SK-N-SH treated with all-trans-retinoic acid at 6 μM for 48 hours (cell line): ENCODE measurements at regions not wholly inside any gene's neighbourhood (a gene's known extent, or its start where the extent isn't known, plus 50 kb on each side); places are given as distances from the start of the nearest gene placed in this dataset.

Experiments used
- ATAC-seq: fragments of 200-7000 bp; cut with Tn5 transposase; 3 replicates; pipeline ENCODE4 v1.9.1; 2020; ENCODE audit warnings: mild to moderate bottlenecking, moderate library complexity
- BACH2 ChIP-seq: fragments of 250-450 bp; sonication (Bioruptor Pico); IDR thresholded peaks from 2 replicates; pipeline ENCODE4 v1.9.0; 2021; ENCODE audit warnings: mild to moderate bottlenecking, borderline replicate concordance
- CSDC2 ChIP-seq: fragments of 250-450 bp; sonication (Bioruptor Pico); IDR thresholded peaks from 2 replicates; pipeline ENCODE4 v1.5.0; 2020; ENCODE audit warnings: mild to moderate bottlenecking, moderate library complexity
- ESRRG ChIP-seq: fragments of 250-450 bp; sonication (Bioruptor Pico); IDR thresholded peaks from 2 replicates; pipeline ENCODE4 v1.6.1; 2021; ENCODE audit warnings: mild to moderate bottlenecking
- ISL1 ChIP-seq: fragments of 250-450 bp; sonication (Bioruptor Pico); IDR thresholded peaks from 2 replicates; pipeline ENCODE4 v2.1.2; 2022; ENCODE audit warnings: mild to moderate bottlenecking, moderate library complexity
- OSR1 ChIP-seq: fragments of 250-450 bp; sonication (Bioruptor Pico); IDR thresholded peaks from 2 replicates; pipeline ENCODE4 v1.8.0; 2022; ENCODE audit warnings: moderate library complexity, mild to moderate bottlenecking, inconsistent platforms
- PPARA ChIP-seq: fragments of 250-450 bp; sonication (Bioruptor Pico); IDR thresholded peaks from 2 replicates; pipeline ENCODE4 v1.5.0; 2020; ENCODE audit warnings: mild to moderate bottlenecking, borderline replicate concordance
- TCF4 ChIP-seq: fragments of 250-450 bp; sonication (Bioruptor Pico); IDR thresholded peaks from 2 replicates; pipeline ENCODE4 v1.8.0; 2021; ENCODE audit warnings: mild to moderate bottlenecking, moderate library complexity, borderline replicate concordance
- TOX ChIP-seq: fragments of 250-450 bp; sonication (Bioruptor Pico); IDR thresholded peaks from 2 replicates; pipeline ENCODE4 v1.8.0; 2021; ENCODE audit warnings: mild to moderate bottlenecking, moderate library complexity, borderline replicate concordance
- ZC3H10 ChIP-seq: fragments of 250-450 bp; sonication (Bioruptor Pico); IDR thresholded peaks from 2 replicates; pipeline ENCODE4 v1.5.1; 2021; ENCODE audit warnings: mild to moderate bottlenecking, moderate library complexity
- ZNF8 ChIP-seq: fragments of 450-650 bp; formaldehyde crosslinking; IDR thresholded peaks from 2 replicates; pipeline ENCODE4 v1.5.0; 2020; ENCODE audit warnings: mild to moderate bottlenecking, moderate library complexity
- TF ChIP-seq, protein P1 (sequence below): fragments of 250-450 bp; sonication (Bioruptor Pico); IDR thresholded peaks from 2 replicates; pipeline ENCODE4 v1.5.1; 2021; ENCODE audit warnings: mild to moderate bottlenecking, moderate library complexity
- TF ChIP-seq, protein P2 (sequence below): fragments of 250-450 bp; sonication (Bioruptor Pico); IDR thresholded peaks from 2 replicates; pipeline ENCODE4 v1.8.0; 2020; ENCODE audit warnings: mild to moderate bottlenecking, moderate library complexity, borderline replicate concordance
- TF ChIP-seq, protein P3 (sequence below): fragments of 250-450 bp; sonication (Bioruptor Pico); IDR thresholded peaks from 2 replicates; pipeline ENCODE4 v1.5.0; 2020; ENCODE audit warnings: mild to moderate bottlenecking, moderate library complexity
- TF ChIP-seq, protein P4 (sequence below): fragments of 250-450 bp; sonication (Bioruptor Pico); IDR thresholded peaks from 2 replicates; pipeline ENCODE4 v1.5.1; 2020; ENCODE audit warnings: low read depth, mild to moderate bottlenecking, moderate library complexity
- TF ChIP-seq, protein P5 (sequence below): fragments of 250-450 bp; sonication (Bioruptor Pico); IDR thresholded peaks from 2 replicates; pipeline ENCODE4 v1.8.0; 2021; ENCODE audit warnings: low read depth, mild to moderate bottlenecking, moderate library complexity, borderline replicate concordance

DNA sequence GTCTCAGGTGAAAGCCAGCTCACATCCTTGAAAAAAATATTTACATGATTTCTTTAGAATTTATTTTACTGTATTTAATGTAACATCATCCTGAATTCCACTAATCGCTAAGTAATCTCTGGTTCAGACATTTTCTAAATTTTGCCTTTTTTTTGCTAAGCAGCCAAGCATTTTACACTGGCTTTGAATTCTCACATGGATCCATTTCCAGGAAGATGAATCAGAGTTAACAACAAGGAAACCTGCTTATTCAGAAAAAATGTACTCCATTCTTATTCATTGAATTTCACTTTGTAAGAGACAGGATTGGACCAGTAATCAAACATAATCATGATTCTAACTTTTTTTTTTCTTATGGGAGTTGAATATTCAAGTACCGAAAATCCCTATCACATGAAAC is 1785.1 kb upstream of the FLRT2 start (continued):
- TF ChIP-seq, protein P1, sequence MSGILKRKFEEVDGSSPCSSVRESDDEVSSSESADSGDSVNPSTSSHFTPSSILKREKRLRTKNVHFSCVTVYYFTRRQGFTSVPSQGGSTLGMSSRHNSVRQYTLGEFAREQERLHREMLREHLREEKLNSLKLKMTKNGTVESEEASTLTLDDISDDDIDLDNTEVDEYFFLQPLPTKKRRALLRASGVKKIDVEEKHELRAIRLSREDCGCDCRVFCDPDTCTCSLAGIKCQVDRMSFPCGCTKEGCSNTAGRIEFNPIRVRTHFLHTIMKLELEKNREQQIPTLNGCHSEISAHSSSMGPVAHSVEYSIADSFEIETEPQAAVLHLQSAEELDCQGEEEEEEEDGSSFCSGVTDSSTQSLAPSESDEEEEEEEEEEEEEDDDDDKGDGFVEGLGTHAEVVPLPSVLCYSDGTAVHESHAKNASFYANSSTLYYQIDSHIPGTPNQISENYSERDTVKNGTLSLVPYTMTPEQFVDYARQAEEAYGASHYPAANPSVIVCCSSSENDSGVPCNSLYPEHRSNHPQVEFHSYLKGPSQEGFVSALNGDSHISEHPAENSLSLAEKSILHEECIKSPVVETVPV (CRISPR knock-in tag), result no peak

DNA sequence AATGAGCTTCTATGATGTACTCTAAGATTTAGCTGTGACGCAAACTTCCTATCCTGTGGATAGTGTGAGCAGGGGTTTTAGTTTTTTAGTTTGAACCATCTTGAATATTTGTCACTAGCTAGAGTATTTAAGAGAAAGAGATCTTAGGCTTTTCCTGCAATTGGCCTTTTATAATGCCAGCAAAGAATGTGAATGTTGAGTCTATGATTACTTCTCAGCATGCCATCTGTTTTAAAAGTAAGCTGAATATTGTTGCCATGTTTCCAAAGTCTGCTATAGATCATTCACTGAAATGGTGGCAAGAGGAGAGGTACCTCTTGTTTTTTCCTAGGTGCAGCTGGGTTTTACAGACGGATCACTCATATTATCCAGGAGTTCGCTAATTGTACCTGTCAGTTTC is 1783.6 kb upstream of the FLRT2 start:
- no peak for ATAC-seq
- TF ChIP-seq, protein P2, sequence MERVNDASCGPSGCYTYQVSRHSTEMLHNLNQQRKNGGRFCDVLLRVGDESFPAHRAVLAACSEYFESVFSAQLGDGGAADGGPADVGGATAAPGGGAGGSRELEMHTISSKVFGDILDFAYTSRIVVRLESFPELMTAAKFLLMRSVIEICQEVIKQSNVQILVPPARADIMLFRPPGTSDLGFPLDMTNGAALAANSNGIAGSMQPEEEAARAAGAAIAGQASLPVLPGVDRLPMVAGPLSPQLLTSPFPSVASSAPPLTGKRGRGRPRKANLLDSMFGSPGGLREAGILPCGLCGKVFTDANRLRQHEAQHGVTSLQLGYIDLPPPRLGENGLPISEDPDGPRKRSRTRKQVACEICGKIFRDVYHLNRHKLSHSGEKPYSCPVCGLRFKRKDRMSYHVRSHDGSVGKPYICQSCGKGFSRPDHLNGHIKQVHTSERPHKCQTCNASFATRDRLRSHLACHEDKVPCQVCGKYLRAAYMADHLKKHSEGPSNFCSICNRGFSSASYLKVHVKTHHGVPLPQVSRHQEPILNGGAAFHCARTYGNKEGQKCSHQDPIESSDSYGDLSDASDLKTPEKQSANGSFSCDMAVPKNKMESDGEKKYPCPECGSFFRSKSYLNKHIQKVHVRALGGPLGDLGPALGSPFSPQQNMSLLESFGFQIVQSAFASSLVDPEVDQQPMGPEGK (CRISPR knock-in tag), result no peak
- TF ChIP-seq, protein P3, sequence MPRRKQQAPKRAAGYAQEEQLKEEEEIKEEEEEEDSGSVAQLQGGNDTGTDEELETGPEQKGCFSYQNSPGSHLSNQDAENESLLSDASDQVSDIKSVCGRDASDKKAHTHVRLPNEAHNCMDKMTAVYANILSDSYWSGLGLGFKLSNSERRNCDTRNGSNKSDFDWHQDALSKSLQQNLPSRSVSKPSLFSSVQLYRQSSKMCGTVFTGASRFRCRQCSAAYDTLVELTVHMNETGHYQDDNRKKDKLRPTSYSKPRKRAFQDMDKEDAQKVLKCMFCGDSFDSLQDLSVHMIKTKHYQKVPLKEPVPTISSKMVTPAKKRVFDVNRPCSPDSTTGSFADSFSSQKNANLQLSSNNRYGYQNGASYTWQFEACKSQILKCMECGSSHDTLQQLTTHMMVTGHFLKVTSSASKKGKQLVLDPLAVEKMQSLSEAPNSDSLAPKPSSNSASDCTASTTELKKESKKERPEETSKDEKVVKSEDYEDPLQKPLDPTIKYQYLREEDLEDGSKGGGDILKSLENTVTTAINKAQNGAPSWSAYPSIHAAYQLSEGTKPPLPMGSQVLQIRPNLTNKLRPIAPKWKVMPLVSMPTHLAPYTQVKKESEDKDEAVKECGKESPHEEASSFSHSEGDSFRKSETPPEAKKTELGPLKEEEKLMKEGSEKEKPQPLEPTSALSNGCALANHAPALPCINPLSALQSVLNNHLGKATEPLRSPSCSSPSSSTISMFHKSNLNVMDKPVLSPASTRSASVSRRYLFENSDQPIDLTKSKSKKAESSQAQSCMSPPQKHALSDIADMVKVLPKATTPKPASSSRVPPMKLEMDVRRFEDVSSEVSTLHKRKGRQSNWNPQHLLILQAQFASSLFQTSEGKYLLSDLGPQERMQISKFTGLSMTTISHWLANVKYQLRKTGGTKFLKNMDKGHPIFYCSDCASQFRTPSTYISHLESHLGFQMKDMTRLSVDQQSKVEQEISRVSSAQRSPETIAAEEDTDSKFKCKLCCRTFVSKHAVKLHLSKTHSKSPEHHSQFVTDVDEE, result no peak
- TF ChIP-seq, protein P4, sequence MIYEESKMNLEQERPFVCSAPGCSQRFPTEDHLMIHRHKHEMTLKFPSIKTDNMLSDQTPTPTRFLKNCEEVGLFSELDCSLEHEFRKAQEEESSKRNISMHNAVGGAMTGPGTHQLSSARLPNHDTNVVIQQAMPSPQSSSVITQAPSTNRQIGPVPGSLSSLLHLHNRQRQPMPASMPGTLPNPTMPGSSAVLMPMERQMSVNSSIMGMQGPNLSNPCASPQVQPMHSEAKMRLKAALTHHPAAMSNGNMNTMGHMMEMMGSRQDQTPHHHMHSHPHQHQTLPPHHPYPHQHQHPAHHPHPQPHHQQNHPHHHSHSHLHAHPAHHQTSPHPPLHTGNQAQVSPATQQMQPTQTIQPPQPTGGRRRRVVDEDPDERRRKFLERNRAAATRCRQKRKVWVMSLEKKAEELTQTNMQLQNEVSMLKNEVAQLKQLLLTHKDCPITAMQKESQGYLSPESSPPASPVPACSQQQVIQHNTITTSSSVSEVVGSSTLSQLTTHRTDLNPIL (CRISPR knock-in tag), result no peak
- TF ChIP-seq BACH2 (no peak), OSR1 (CRISPR knock-in tag) (no peak), CSDC2 (no peak), ESRRG (CRISPR knock-in tag) (no peak)
- TF ChIP-seq, protein P1 (CRISPR knock-in tag), result no peak
- TF ChIP-seq, all 23 proteins: peak for 0

DNA sequence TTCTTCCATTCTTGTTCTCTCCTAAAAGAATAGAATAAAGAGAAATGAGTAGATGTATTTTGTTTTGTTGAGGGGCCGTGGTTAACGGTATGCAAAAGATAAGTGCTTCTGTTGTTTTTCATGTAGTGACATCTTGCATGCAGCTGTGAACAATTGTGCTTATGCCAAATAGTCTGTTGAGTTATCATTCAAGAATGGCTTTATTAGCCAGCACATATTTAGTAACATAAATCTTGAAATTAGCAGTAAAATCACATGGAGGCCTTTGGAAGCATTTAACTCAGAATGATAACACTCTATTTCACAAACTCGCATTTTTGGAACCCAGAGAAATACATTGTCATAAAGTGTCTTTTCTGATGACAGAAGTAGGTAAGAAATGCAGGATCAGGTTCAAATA is 1772.0 kb upstream of the FLRT2 start:
- TF ChIP-seq PPARA (no peak), ZC3H10 (CRISPR knock-in tag) (no peak), ZNF8 (CRISPR knock-in tag) (no peak), ISL1 (0 out of 2 replicates have a peak, but pooled peaks have one; percentile 20)
- TF ChIP-seq, protein P3, result no peak
- ATAC-seq, result no peak

DNA sequence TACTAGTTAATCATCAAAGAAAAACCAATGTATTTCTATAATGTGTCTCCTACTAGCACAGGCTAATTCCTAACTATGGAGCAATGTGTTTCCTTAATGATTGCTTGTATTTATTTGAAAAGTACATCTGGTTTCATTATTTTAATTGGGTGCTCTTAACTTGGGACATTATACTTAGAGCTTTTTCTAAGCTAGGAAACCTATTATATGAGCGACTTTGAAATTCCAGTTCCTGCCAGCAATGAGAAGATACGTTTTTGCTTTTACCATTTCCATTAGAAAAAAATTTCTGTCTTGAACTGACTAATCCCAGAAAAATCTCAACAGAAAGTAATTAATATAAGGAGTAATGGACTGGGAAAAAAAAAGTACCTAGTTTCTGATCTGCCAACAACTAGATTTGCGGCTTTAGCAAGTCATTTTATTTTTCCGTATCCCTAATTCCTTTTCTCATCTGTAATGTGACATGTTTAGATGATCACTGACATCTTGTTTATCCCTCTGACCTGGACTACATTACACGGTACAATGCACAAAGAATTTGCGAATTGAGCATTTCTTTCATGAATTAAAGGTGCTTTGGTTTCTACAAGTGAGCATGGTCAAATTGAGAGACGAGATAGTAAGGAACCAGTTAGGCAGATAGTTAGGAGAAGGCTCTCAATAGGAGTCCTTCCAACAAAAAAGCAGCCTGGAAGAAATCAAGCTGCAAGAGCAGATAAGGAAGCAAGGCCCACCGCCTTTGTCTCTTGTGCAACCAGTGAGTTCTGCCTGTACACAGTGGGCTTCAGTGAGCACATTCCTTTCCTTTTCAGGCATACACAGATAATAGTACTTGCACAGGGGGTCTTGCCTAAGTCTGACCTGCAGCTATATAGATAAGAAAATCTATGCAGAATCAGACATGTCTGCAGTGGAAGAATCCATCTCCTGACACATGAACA is 1765.0 kb upstream of the FLRT2 start:
- no peak for ATAC-seq
- TF ChIP-seq ZC3H10 (CRISPR knock-in tag) (no peak), TCF4 (CRISPR knock-in tag) (no peak), ISL1 (no peak), TOX (CRISPR knock-in tag) (no peak), ESRRG (CRISPR knock-in tag) (no peak), BACH2 (no peak)
- TF ChIP-seq, protein P2 (CRISPR knock-in tag), result no peak
- TF ChIP-seq, protein P5, sequence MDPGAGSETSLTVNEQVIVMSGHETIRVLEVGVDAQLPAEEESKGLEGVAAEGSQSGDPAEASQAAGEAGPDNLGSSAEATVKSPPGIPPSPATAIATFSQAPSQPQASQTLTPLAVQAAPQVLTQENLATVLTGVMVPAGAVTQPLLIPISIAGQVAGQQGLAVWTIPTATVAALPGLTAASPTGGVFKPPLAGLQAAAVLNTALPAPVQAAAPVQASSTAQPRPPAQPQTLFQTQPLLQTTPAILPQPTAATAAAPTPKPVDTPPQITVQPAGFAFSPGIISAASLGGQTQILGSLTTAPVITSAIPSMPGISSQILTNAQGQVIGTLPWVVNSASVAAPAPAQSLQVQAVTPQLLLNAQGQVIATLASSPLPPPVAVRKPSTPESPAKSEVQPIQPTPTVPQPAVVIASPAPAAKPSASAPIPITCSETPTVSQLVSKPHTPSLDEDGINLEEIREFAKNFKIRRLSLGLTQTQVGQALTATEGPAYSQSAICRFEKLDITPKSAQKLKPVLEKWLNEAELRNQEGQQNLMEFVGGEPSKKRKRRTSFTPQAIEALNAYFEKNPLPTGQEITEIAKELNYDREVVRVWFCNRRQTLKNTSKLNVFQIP (CRISPR knock-in tag), result no peak
- TF ChIP-seq, protein P4 (CRISPR knock-in tag), result no peak
